ENCODE measurements at regions not wholly inside any gene's neighbourhood (a gene's known extent, or its start where the extent isn't known, plus 50 kb on each side); places are given as distances from the start of the nearest gene placed in this dataset.

DNA sequence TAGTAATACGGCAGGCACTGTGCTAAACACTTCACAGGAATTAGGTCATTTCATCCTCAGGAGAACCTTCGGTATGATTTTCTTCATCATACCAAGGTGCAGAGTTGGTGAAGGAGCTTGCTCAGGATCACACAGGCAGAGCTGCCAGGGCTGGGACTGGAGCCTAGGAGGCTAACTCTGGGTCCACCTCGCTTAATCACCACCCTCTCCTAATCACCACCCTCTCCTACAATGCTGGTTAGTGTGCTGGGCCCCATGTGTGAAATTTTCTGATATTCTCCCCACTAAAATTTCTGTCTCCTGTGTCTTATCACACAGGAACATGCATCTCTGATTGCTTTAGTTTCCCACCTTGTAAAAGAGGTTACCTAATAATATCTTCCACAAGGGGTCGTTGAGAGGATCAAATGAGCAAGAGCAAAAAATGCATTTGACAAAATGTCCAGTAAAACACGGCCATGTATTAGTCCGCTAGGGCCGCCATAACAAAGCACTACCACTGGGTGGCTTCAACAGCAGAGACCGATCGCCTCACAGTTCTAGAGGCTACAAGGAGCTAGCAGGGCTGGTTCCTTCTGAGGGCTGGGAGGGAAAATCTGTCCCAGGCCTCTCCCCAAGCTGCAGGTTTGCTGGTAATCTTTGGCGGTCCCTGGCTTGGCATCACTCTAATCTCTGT lies 128.2 kb upstream of the NFIB start (continued):
- TF ChIP-seq, protein P1, sequence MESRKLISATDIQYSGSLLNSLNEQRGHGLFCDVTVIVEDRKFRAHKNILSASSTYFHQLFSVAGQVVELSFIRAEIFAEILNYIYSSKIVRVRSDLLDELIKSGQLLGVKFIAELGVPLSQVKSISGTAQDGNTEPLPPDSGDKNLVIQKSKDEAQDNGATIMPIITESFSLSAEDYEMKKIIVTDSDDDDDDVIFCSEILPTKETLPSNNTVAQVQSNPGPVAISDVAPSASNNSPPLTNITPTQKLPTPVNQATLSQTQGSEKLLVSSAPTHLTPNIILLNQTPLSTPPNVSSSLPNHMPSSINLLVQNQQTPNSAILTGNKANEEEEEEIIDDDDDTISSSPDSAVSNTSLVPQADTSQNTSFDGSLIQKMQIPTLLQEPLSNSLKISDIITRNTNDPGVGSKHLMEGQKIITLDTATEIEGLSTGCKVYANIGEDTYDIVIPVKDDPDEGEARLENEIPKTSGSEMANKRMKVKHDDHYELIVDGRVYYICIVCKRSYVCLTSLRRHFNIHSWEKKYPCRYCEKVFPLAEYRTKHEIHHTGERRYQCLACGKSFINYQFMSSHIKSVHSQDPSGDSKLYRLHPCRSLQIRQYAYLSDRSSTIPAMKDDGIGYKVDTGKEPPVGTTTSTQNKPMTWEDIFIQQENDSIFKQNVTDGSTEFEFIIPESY (CRISPR knock-in tag; IDR thresholded peaks at IDR 0.05), result peak; percentile 95
- TF ChIP-seq, protein P2, sequence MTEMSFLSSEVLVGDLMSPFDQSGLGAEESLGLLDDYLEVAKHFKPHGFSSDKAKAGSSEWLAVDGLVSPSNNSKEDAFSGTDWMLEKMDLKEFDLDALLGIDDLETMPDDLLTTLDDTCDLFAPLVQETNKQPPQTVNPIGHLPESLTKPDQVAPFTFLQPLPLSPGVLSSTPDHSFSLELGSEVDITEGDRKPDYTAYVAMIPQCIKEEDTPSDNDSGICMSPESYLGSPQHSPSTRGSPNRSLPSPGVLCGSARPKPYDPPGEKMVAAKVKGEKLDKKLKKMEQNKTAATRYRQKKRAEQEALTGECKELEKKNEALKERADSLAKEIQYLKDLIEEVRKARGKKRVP (CRISPR knock-in tag; IDR thresholded peaks at IDR 0.05), result no peak
- TF ChIP-seq, protein P3, sequence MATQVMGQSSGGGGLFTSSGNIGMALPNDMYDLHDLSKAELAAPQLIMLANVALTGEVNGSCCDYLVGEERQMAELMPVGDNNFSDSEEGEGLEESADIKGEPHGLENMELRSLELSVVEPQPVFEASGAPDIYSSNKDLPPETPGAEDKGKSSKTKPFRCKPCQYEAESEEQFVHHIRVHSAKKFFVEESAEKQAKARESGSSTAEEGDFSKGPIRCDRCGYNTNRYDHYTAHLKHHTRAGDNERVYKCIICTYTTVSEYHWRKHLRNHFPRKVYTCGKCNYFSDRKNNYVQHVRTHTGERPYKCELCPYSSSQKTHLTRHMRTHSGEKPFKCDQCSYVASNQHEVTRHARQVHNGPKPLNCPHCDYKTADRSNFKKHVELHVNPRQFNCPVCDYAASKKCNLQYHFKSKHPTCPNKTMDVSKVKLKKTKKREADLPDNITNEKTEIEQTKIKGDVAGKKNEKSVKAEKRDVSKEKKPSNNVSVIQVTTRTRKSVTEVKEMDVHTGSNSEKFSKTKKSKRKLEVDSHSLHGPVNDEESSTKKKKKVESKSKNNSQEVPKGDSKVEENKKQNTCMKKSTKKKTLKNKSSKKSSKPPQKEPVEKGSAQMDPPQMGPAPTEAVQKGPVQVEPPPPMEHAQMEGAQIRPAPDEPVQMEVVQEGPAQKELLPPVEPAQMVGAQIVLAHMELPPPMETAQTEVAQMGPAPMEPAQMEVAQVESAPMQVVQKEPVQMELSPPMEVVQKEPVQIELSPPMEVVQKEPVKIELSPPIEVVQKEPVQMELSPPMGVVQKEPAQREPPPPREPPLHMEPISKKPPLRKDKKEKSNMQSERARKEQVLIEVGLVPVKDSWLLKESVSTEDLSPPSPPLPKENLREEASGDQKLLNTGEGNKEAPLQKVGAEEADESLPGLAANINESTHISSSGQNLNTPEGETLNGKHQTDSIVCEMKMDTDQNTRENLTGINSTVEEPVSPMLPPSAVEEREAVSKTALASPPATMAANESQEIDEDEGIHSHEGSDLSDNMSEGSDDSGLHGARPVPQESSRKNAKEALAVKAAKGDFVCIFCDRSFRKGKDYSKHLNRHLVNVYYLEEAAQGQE (IDR thresholded peaks at IDR 0.05; ENCODE audit: borderline replicate concordance), result peak; percentile 19; the same call in 1 of the 2 replicates
- TF ChIP-seq, protein P3 (CRISPR knock-in tag; IDR thresholded peaks at IDR 0.05; ENCODE audit: low read depth), result no peak
- TF ChIP-seq RBBP5 (IDR thresholded peaks at IDR 0.05; ENCODE audit: borderline replicate concordance, insufficient read depth, low read length, poor library complexity, severe bottlenecking) (no peak), CREM (IDR thresholded peaks at IDR 0.05; ENCODE audit: low read depth) (peak; percentile 34; the same call in 1 of the 2 replicates), ZNF79 (CRISPR knock-in tag; IDR thresholded peaks at IDR 0.05; ENCODE audit: low read depth) (no peak), YY1 (IDR thresholded peaks at IDR 0.05; ENCODE audit: borderline replicate concordance in 1 of 3, control insufficient read depth in 1 of 3, extremely low read depth in 1 of 3, insufficient read depth in 3 of 3, insufficient read length in 1 of 3, insufficient replicate concordance in 2 of 3, low read depth in 1 of 3, low read length in 2 of 3) (peak in 1 of 3 experiments; percentile 60), DEAF1 (CRISPR knock-in tag; IDR thresholded peaks at IDR 0.05) (0 out of 2 replicates have a peak, but pooled peaks have one; percentile 24), TEAD4 (IDR thresholded peaks at IDR 0.05; ENCODE audit: low read length) (0 out of 2 replicates have a peak, but pooled peaks have one; percentile 28), TEAD4 (CRISPR knock-in tag; IDR thresholded peaks at IDR 0.05; ENCODE audit: borderline replicate concordance) (no peak), ZNF184 (CRISPR knock-in tag; IDR thresholded peaks at IDR 0.05) (no peak)

All from K562 (cell line).